HTR-8/SVneo (cell line): ENCODE measurements at regions not wholly inside any gene's neighbourhood (a gene's known extent, or its start where the extent isn't known, plus 50 kb on each side); places are given as distances from the start of the nearest gene placed in this dataset.
"Not testable (repeated sequence)": the region's sequence is repeated elsewhere in the genome, so short reads cannot be mapped to it uniquely, and the experiment has no call there.

Experiments used
- DNase-seq: peaks from one replicate; pipeline ENCODE4 v3.0.0; 2011; ENCODE audit warnings: low spot score, mixed read lengths; ENCODE audit not compliant: insufficient read length
- FAIRE-seq: peaks from 2 replicates; lab custom pipeline; 2011; peaks lifted over from hg19 to GRCh38; lab: Jason Lieb, UNC

- no peak for FAIRE-seq
- no peak for DNase-seq
Measured at GRCh38 chr10:78203915-78204818, 170.5 kb downstream of the RPS24 start.

- no peak for FAIRE-seq
- DNase-seq = no peak
Measured at GRCh38 chr10:78205457-78206016, 171.9 kb downstream of the RPS24 start.

- FAIRE-seq = no peak
- DNase-seq = no peak
Measured at GRCh38 chr10:78207216-78207615, 173.6 kb downstream of the RPS24 start.

- DNase-seq = no peak
- no peak for FAIRE-seq
Measured at GRCh38 chr10:78207776-78208175, 174.1 kb downstream of the RPS24 start.

GRCh38 chr10:78209970-78210369, 176.3 kb downstream of the RPS24 start:
- FAIRE-seq = no peak
- no peak for DNase-seq

GRCh38 chr10:78210548-78210947, 176.9 kb downstream of the RPS24 start:
- FAIRE-seq (no peak), DNase-seq (no peak)

GRCh38 chr10:78210976-78211375, 177.3 kb downstream of the RPS24 start:
- no peak for FAIRE-seq
- no peak for DNase-seq

GRCh38 chr10:78211561-78212051, 177.9 kb downstream of the RPS24 start:
- DNase-seq (peak; percentile 42), FAIRE-seq (peak; percentile 76)

GRCh38 chr10:78212060-78212785, 178.6 kb downstream of the RPS24 start:
- no peak for DNase-seq
- FAIRE-seq = no peak

GRCh38 chr10:78212786-78213175, 179.1 kb downstream of the RPS24 start:
- FAIRE-seq = no peak
- DNase-seq = no peak

GRCh38 chr10:78214955-78215354, 181.3 kb downstream of the RPS24 start:
- DNase-seq (no peak), FAIRE-seq (no peak)

- no peak for DNase-seq
- FAIRE-seq = no peak
Measured at GRCh38 chr10:78215645-78216044, 182.0 kb downstream of the RPS24 start.

GRCh38 chr10:78217336-78217735, 183.7 kb downstream of the RPS24 start:
- no peak for DNase-seq
- no peak for FAIRE-seq

- DNase-seq (no peak), FAIRE-seq (no peak)
Measured at GRCh38 chr10:78218798-78219490, 185.3 kb downstream of the RPS24 start.

- not testable (repeated sequence) for FAIRE-seq, DNase-seq
Measured at GRCh38 chr10:78219568-78219967, 185.9 kb downstream of the RPS24 start.

- FAIRE-seq = no peak
Measured at GRCh38 chr10:78220781-78221180, 187.1 kb downstream of the RPS24 start.

GRCh38 chr10:78222096-78222790, 188.6 kb downstream of the RPS24 start:
- no peak for DNase-seq
- FAIRE-seq = no peak

More at GRCh38 chr10:78220781-78221180, 187.1 kb downstream of the RPS24 start:
- DNase-seq = no peak

GRCh38 chr10:78223088-78223487, 189.4 kb downstream of the RPS24 start:
- peak; percentile 38 for FAIRE-seq
- DNase-seq = no peak

- FAIRE-seq (no peak), DNase-seq (no peak)
Measured at GRCh38 chr10:78224602-78225001, 190.9 kb downstream of the RPS24 start.

GRCh38 chr10:78225594-78225993, 191.9 kb downstream of the RPS24 start:
- FAIRE-seq (no peak), DNase-seq (no peak)
